B cell (primary cell): ENCODE measurements at regions not wholly inside any gene's neighbourhood (a gene's known extent, or its start where the extent isn't known, plus 50 kb on each side); places are given as distances from the start of the nearest gene placed in this dataset.

ENCODE experiments used
- ATAC-seq: fragments of 200-7000 bp; cut with Tn5 transposase; one replicate; pipeline ENCODE4 v1.10.0; 2021; ENCODE audit warnings: low read depth, mild to moderate bottlenecking, moderate number of reproducible peaks, moderate library complexity
- CTCF ChIA-PET: fragments of 350-600 bp; sonication (Branson Sonifier 250); formaldehyde crosslinking; loops from one replicate; lab custom pipeline; 2021; ENCODE audit warnings: antibody characterized with exemption, inconsistent platforms; lab: Charles Lee
- POLR2A ChIA-PET: fragments of 350-600 bp; sonication (Branson Sonifier 250); formaldehyde crosslinking; loops from one replicate; lab custom pipeline; 2021; ENCODE audit warnings: antibody characterized with exemption; lab: Charles Lee
- DNase-seq: peaks from one replicate; pipeline ENCODE4 v3.0.0; 2013
- H2AFZ ChIP-seq: 2 replicates; pipeline ENCODE4 v1.6.1; 2012; ENCODE audit warnings: mild to moderate bottlenecking, low read depth, low read length; ENCODE audit not compliant: insufficient read depth, poor library complexity, severe bottlenecking
- H3K27ac ChIP-seq, 2 donors: 1 replicate in 1 of 2; 2 replicates in 1 of 2; pipeline ENCODE4 v1.5.1; 2012 to 2013; ENCODE audit warnings: low read length in 2 of 2, mild to moderate bottlenecking in 2 of 2, moderate library complexity in 1 of 2
- H3K27me3 ChIP-seq, 4 experiments: fragments of 200-600 bp in 1 of 4; sonication (generic) in 1 of 4; replicated peaks in 1 of 4; 1 replicate in 2 of 4; 2 replicates in 2 of 4; pipeline versions ENCODE4 v1.6.1 to v1.7.0; 2013 to 2016; ENCODE audit warnings: low read length in 3 of 4, mild to moderate bottlenecking in 2 of 4, mixed read lengths in 1 of 4, moderate library complexity in 1 of 4; ENCODE audit not compliant: insufficient read depth in 4 of 4, control insufficient read depth in 3 of 4; ENCODE audit errors: control extremely low read depth in 1 of 4
- H3K36me3 ChIP-seq, 2 experiments: replicated peaks in 1 of 2; 1 replicate in 1 of 2; 2 replicates in 1 of 2; pipeline versions ENCODE4 v1.6.1 to v1.7.1; 2013; ENCODE audit warnings: low read length in 1 of 2; ENCODE audit not compliant: insufficient read depth in 2 of 2, control insufficient read depth in 1 of 2; ENCODE audit errors: control extremely low read depth in 1 of 2, extremely low read depth in 1 of 2
- H3K4me1 ChIP-seq, 2 donors: fragments of 200-600 bp in 1 of 2; sonication (generic) in 1 of 2; 1 replicate in 1 of 2; 2 replicates in 1 of 2; pipeline versions ENCODE4 v1.5.1 to v1.6.1; 2013 to 2017; ENCODE audit warnings: low read length in 2 of 2; ENCODE audit not compliant: control insufficient read depth in 2 of 2, insufficient read depth in 2 of 2
- H3K4me2 ChIP-seq: replicated peaks from 2 replicates; pipeline ENCODE3; 2012; ENCODE audit warnings: mild to moderate bottlenecking, low read depth, low read length; ENCODE audit not compliant: poor library complexity, severe bottlenecking
- H3K4me3 ChIP-seq, 5 experiments: fragments of 200-600 bp in 1 of 5; sonication (generic) in 1 of 5; 1 replicate in 3 of 5; 2 replicates in 2 of 5; pipeline versions ENCODE4 v1.5.1 to v1.7.0; 2011 to 2016; ENCODE audit warnings: low read length in 4 of 5, mild to moderate bottlenecking in 4 of 5, low read depth in 2 of 5, control low read depth in 1 of 5, moderate library complexity in 1 of 5; ENCODE audit not compliant: insufficient read depth in 1 of 5; ENCODE audit errors: control extremely low read depth in 1 of 5, extremely low read depth in 1 of 5
- H3K79me2 ChIP-seq: fragments of 200-600 bp; sonication (generic); one replicate; pipeline ENCODE4 v1.6.0; 2016; ENCODE audit warnings: low read length; ENCODE audit not compliant: control insufficient read depth, insufficient read depth
- H3K9ac ChIP-seq: fragments of 200-600 bp; sonication (generic); 2 replicates; pipeline ENCODE4 v1.6.1; 2017; ENCODE audit warnings: mild to moderate bottlenecking, low read length, moderate library complexity
- H3K9me3 ChIP-seq, 3 donors: one replicate each; pipeline versions ENCODE4 v1.6.1 to v1.7.1; 2013; ENCODE audit warnings: low read length in 2 of 3; ENCODE audit not compliant: control insufficient read depth in 2 of 3, insufficient read depth in 1 of 3; ENCODE audit errors: control extremely low read depth in 1 of 3
- H4K20me1 ChIP-seq: 2 replicates; pipeline ENCODE4 v1.6.0; 2012; ENCODE audit warnings: mild to moderate bottlenecking, low read length; ENCODE audit not compliant: insufficient read depth, control insufficient read depth, poor library complexity, severe bottlenecking
- H3K27ac Mint-ChIP-seq: one replicate; pipeline ENCODE4 v1.8.0; 2021; ENCODE audit warnings: mixed read lengths
- H3K27me3 Mint-ChIP-seq: one replicate; pipeline ENCODE4 v1.8.0; 2021; ENCODE audit warnings: mixed read lengths
- H3K4me1 Mint-ChIP-seq: one replicate; pipeline ENCODE4 v1.8.0; 2021; ENCODE audit warnings: mixed read lengths
- H3K4me3 Mint-ChIP-seq: one replicate; pipeline ENCODE4 v1.8.0; 2021; ENCODE audit warnings: mixed read lengths
- H3K9me3 Mint-ChIP-seq: one replicate; pipeline ENCODE4 v1.8.0; 2022; ENCODE audit warnings: mixed read lengths; ENCODE audit not compliant: insufficient read depth
- EZH2 ChIP-seq: IDR thresholded peaks from 2 replicates; pipeline ENCODE4 v1.6.1; 2012; ENCODE audit warnings: borderline replicate concordance, low read depth, mild to moderate bottlenecking, moderate library complexity, low read length; ENCODE audit not compliant: insufficient read depth, poor library complexity, severe bottlenecking
- WGBS: methylation state at CpG from one replicate; pipeline ENCODE4 v1.1.5; 2013; ENCODE audit warnings: missing lambda C conversion rate; ENCODE audit not compliant: insufficient coverage; 5-methylcytosine and 5-hydroxymethylcytosine counted together
- intact Hi-C: fragments of 100-400 bp; cut with micrococcal nuclease; formaldehyde crosslinking; loops from one replicate; pipeline ENCODE4 v1.10.0; 2022
- TF ChIP-seq, protein P1 (sequence below): fragments of 200-600 bp; IDR thresholded peaks from one replicate; pipeline ENCODE4 v1.8.0; 2022; ENCODE audit warnings: antibody characterized with exemption, mild to moderate bottlenecking

DNA sequence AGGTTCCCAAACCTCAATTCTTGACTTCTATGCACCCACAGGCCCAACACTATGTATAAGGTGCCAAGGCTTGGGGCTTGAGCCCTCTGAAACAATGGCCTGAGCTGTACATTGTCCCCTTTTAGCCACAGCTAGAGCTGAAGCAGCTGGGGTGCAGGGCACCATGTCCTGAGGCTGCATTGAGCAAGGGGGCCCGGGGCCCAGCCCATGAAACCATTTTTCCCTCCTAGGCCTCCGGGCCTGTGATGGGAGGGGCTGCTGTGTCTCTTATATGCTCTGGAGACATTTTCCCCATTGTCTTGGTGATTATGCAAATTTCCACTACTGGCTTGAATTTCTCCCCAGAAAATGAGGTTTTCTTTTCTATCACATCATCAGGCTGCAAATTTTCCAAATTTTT lies 155.5 kb downstream of the FASLG start:
- Mint-ChIP-seq H3K27me3 (no peaks in the 10 kb centered on the region), H3K27ac (no peak overlapping the region), H3K4me1 (peaks cover 44% of the 10 kb centered on the region), H3K9me3 (no peaks in the 10 kb centered on the region), H3K4me3 (no peak overlapping the region)
- Histone ChIP-seq H3K9ac (no peak overlapping the region), H2AFZ (no peak overlapping the region), H3K9me3 (peaks cover 2 to 8% (median 7%) of the 10 kb centered on the region in 3 donors), H3K36me3 (no peaks in the 10 kb centered on the region), H3K79me2 (no peaks in the 10 kb centered on the region), H3K27me3 (no peaks in the 10 kb centered on the region), H3K4me3 (no peak overlapping the region), H3K27ac (no peak overlapping the region), H3K4me2 (no peak overlapping the region), H3K4me1 (peaks cover 15 to 26% of the 10 kb centered on the region in 2 donors), H4K20me1 (no peaks in the 10 kb centered on the region)
- intact Hi-C loops = no loop called here
- DNase-seq (no peak), ATAC-seq (no peak)
- TF ChIP-seq EZH2 = no peak
- TF ChIP-seq, protein P1, sequence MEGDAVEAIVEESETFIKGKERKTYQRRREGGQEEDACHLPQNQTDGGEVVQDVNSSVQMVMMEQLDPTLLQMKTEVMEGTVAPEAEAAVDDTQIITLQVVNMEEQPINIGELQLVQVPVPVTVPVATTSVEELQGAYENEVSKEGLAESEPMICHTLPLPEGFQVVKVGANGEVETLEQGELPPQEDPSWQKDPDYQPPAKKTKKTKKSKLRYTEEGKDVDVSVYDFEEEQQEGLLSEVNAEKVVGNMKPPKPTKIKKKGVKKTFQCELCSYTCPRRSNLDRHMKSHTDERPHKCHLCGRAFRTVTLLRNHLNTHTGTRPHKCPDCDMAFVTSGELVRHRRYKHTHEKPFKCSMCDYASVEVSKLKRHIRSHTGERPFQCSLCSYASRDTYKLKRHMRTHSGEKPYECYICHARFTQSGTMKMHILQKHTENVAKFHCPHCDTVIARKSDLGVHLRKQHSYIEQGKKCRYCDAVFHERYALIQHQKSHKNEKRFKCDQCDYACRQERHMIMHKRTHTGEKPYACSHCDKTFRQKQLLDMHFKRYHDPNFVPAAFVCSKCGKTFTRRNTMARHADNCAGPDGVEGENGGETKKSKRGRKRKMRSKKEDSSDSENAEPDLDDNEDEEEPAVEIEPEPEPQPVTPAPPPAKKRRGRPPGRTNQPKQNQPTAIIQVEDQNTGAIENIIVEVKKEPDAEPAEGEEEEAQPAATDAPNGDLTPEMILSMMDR = no peak
- WGBS = no CpG with 5 or more reads among the region's 2 CpGs
- CTCF ChIA-PET = no interaction called here
- POLR2A ChIA-PET = no interaction called here

DNA sequence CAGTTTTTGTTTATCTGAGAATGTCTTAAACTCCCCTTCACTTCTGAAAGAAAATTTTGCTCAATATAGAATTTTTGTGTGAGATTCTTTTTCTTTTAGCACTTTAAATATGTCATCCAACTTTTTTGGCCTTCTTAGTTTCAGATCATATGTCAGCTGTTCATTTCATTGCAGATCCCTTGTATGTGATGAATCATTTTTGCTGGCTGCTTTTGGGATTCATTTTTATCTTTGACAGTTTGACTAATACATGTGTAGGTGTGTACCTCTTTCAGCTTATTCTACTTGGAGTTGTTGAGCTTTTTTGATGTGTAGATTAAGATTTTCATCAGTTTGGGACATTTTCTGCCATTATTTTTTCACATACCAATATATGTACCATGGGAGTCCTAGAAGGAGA lies 156.8 kb downstream of the FASLG start:
- POLR2A ChIA-PET = no interaction called here
- no peak for ATAC-seq

More for the DNA sequence above, 156.8 kb downstream of the FASLG start:
- no peak for DNase-seq
- Mint-ChIP-seq H3K4me3 (no peak overlapping the region), H3K27me3 (no peaks in the 10 kb centered on the region), H3K27ac (no peak overlapping the region), H3K4me1 (peaks cover 42% of the 10 kb centered on the region), H3K9me3 (no peaks in the 10 kb centered on the region)
- Histone ChIP-seq H3K27ac (no peak overlapping the region), H3K9me3 (peaks cover 2 to 8% (median 7%) of the 10 kb centered on the region in 3 donors), H3K27me3 (no peaks in the 10 kb centered on the region), H4K20me1 (no peaks in the 10 kb centered on the region), H3K36me3 (no peaks in the 10 kb centered on the region), H3K4me2 (no peak overlapping the region), H2AFZ (no peak overlapping the region), H3K4me3 (no peak overlapping the region), H3K4me1 (peaks cover 26 to 35% of the 10 kb centered on the region in 2 donors), H3K79me2 (no peaks in the 10 kb centered on the region), H3K9ac (no peak overlapping the region)
- CTCF ChIA-PET = interaction anchor here (4.7 kb wide), 1 partner anchor 72 kb away, joined by 82 read pairs; no protein-coding TSS in a partner anchor
- no peak for TF ChIP-seq EZH2
- TF ChIP-seq, protein P1 = no peak
- intact Hi-C loops = loop anchor here (5.0 kb wide), 2 partner anchors 297 to 1342 kb away; partner anchors contain the start of gene RABGAP1L
